OCI-LY1 (cell line): ENCODE measurements at regions not wholly inside any gene's neighbourhood (a gene's known extent, or its start where the extent isn't known, plus 50 kb on each side); places are given as distances from the start of the nearest gene placed in this dataset.

ENCODE experiments used
- H2AFZ ChIP-seq: fragments of 200-600 bp; sonication (generic), shearing (Covaris generic); 2 replicates; pipeline ENCODE4 v1.6.0; 2014; ENCODE audit warnings: antibody characterized with exemption, mild to moderate bottlenecking, low read length
- H3F3A ChIP-seq: fragments of 200-600 bp; sonication (generic), shearing (Covaris generic); 2 replicates; pipeline ENCODE4 v1.6.0; 2014; ENCODE audit warnings: mild to moderate bottlenecking, antibody characterized with exemption, low read length, moderate library complexity; ENCODE audit not compliant: insufficient read depth
- H3K27ac ChIP-seq: fragments of 200-600 bp; sonication (generic); 2 replicates; pipeline ENCODE4 v1.5.1; 2014; ENCODE audit warnings: low read length, mixed run types, mild to moderate bottlenecking, low read depth; ENCODE audit not compliant: poor library complexity, severe bottlenecking
- H3K27me3 ChIP-seq: fragments of 200-600 bp; sonication (generic); 2 replicates; pipeline ENCODE4 v1.6.0; 2014; ENCODE audit warnings: antibody characterized with exemption, mild to moderate bottlenecking, low read length, moderate library complexity; ENCODE audit not compliant: insufficient read depth
- H3K36me3 ChIP-seq: fragments of 200-600 bp; sonication (generic); 2 replicates; pipeline ENCODE4 v1.6.1; 2014; ENCODE audit warnings: mild to moderate bottlenecking, antibody characterized with exemption, low read length, moderate library complexity, mixed read lengths; ENCODE audit not compliant: insufficient read depth
- H3K4me1 ChIP-seq: fragments of 200-600 bp; sonication (generic); 2 replicates; pipeline ENCODE4 v1.5.1; 2014; ENCODE audit warnings: mild to moderate bottlenecking, low read length, moderate library complexity; ENCODE audit not compliant: insufficient read depth, severe bottlenecking
- H3K4me2 ChIP-seq: fragments of 200-600 bp; sonication (generic), shearing (Covaris generic); 2 replicates; pipeline ENCODE4 v1.6.1; 2014; ENCODE audit warnings: low read length
- H3K4me3 ChIP-seq: fragments of 200-600 bp; sonication (generic); 2 replicates; pipeline ENCODE4 v1.5.1; 2014; ENCODE audit warnings: low read length, low read depth, mild to moderate bottlenecking, mixed read lengths; ENCODE audit not compliant: poor library complexity, severe bottlenecking
- H3K79me2 ChIP-seq: fragments of 200-600 bp; shearing (Covaris generic); 2 replicates; pipeline ENCODE4 v1.6.1; 2016; ENCODE audit warnings: mixed run types, low read length, mixed read lengths; ENCODE audit not compliant: insufficient read depth
- H3K9ac ChIP-seq: fragments of 200-600 bp; sonication (generic), shearing (Covaris generic); 2 replicates; pipeline ENCODE4 v1.6.1; 2014; ENCODE audit warnings: mild to moderate bottlenecking, low read length, mixed read lengths
- H3K9me2 ChIP-seq: fragments of 200-600 bp; sonication (generic), shearing (Covaris generic); 2 replicates; pipeline ENCODE4 v1.6.1; 2014; ENCODE audit warnings: low read depth, mild to moderate bottlenecking, low read length, mixed read lengths
- H3K9me3 ChIP-seq: fragments of 200-600 bp; shearing (Covaris generic); 2 replicates; pipeline ENCODE4 v1.6.1; 2014; ENCODE audit warnings: low read length, mixed read lengths
- H4K20me1 ChIP-seq: fragments of 200-600 bp; sonication (generic), shearing (Covaris generic); 2 replicates; pipeline ENCODE4 v1.6.0; 2016; ENCODE audit warnings: mild to moderate bottlenecking, low read length; ENCODE audit not compliant: insufficient read depth
- EZH2 ChIP-seq: fragments of 200-600 bp; sonication (generic), shearing (Covaris generic); IDR thresholded peaks from 2 replicates; pipeline ENCODE4 v1.8.0; 2017; ENCODE audit warnings: borderline replicate concordance, mixed run types, mild to moderate bottlenecking, antibody characterized with exemption, low read length, moderate library complexity, mixed read lengths
- TF ChIP-seq, protein P1 (sequence below): fragments of 200-600 bp; sonication (generic), shearing (Covaris generic); IDR thresholded peaks from 2 replicates; pipeline ENCODE4 v1.5.1; 2017; ENCODE audit warnings: mild to moderate bottlenecking, antibody characterized with exemption, low read length, moderate library complexity, mixed read lengths

DNA sequence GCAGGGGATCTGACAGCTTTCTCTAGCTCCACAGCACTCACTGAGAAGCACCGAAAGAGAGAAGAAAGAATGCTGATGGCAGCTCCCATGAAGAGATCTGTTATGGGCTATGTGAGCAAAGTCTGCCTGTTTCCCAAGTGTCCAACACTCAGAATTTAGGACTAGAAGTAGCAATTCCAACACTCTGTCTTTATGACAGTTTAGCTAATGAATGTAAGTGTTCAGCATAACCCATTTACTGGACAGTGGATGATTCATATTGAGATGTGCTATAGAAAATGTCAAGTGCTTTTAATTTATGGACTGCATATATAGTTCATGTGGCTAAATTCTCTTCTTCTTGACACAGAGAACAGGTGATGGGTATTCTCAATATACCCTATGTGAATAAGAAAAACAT is 683.1 kb upstream of the ZNF608 start:
- Histone ChIP-seq H3K36me3 (no peaks in the 10 kb centered on the region), H3K27ac (no peak overlapping the region), H3F3A (no peaks in the 10 kb centered on the region), H3K9me2 (no peaks in the 10 kb centered on the region), H3K4me3 (no peak overlapping the region), H3K79me2 (no peaks in the 10 kb centered on the region), H4K20me1 (no peaks in the 10 kb centered on the region), H3K4me1 (no peaks in the 10 kb centered on the region), H3K9me3 (no peaks in the 10 kb centered on the region), H3K9ac (no peak overlapping the region), H3K4me2 (no peak overlapping the region), H2AFZ (no peak overlapping the region), H3K27me3 (no peaks in the 10 kb centered on the region)
- TF ChIP-seq, protein P1, sequence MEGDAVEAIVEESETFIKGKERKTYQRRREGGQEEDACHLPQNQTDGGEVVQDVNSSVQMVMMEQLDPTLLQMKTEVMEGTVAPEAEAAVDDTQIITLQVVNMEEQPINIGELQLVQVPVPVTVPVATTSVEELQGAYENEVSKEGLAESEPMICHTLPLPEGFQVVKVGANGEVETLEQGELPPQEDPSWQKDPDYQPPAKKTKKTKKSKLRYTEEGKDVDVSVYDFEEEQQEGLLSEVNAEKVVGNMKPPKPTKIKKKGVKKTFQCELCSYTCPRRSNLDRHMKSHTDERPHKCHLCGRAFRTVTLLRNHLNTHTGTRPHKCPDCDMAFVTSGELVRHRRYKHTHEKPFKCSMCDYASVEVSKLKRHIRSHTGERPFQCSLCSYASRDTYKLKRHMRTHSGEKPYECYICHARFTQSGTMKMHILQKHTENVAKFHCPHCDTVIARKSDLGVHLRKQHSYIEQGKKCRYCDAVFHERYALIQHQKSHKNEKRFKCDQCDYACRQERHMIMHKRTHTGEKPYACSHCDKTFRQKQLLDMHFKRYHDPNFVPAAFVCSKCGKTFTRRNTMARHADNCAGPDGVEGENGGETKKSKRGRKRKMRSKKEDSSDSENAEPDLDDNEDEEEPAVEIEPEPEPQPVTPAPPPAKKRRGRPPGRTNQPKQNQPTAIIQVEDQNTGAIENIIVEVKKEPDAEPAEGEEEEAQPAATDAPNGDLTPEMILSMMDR: no peak
- TF ChIP-seq EZH2: no peak

DNA sequence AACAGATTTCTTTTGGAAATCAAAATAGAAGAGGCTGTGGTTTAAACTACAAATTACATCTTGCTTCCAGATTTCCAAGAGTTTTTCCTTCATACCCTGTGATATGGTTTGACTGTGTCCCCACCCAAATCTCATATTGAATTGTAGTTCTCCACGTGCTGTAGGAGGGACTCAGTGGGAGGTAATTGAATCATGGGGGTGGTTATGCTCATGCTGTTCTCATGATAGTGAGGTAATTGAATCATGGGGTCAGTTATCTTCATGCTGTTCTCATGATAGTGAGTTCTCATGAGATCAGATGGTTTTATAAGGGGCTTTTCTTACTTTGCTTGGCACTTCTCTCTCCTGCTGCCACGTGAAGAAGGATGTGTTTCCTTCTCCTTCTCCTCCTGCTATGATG is 687.0 kb upstream of the ZNF608 start:
- H3K4me2 ChIP-seq: no peak overlapping the region
- no peaks in the 10 kb centered on the region for H3K9me2 ChIP-seq
- H3K9ac ChIP-seq: no peak overlapping the region
- no peaks in the 10 kb centered on the region for H3K36me3 ChIP-seq
- no peaks in the 10 kb centered on the region for H3K4me1 ChIP-seq
- no peaks in the 10 kb centered on the region for H3F3A ChIP-seq
- no peaks in the 10 kb centered on the region for H3K27me3 ChIP-seq
- H4K20me1 ChIP-seq: no peaks in the 10 kb centered on the region
- no peak overlapping the region for H3K4me3 ChIP-seq
- H3K27ac ChIP-seq: no peak overlapping the region
- no peak overlapping the region for H2AFZ ChIP-seq
- TF ChIP-seq, protein P1: no peak
- no peak for TF ChIP-seq EZH2
- H3K79me2 ChIP-seq: no peaks in the 10 kb centered on the region
- H3K9me3 ChIP-seq: no peaks in the 10 kb centered on the region

DNA sequence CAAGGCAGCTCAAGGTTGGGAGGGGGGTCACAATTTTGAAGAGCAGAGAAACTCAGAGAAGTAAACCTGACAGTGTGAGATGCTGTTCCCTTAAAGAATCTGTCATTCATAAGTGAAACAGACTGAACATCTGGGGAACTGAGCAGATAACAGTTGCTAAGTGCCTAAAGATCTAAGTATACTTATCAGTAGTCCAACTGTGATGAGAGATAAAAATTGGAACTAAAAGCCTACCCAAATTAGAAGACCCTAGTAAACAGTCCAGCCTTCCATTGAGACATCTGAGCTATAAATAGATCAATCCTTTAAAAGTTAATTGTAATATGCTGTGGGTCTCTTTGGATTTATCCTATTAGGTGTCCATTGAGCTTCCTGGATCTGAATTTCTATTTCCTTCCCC is 692.8 kb upstream of the ZNF608 start:
- no peaks in the 10 kb centered on the region for H3F3A ChIP-seq
- H3K27me3 ChIP-seq: no peaks in the 10 kb centered on the region
- no peak for TF ChIP-seq EZH2
- TF ChIP-seq, protein P1: no peak
- H3K27ac ChIP-seq: no peak overlapping the region
- H3K4me2 ChIP-seq: no peak overlapping the region
- H3K4me1 ChIP-seq: no peaks in the 10 kb centered on the region
- H3K9me2 ChIP-seq: no peaks in the 10 kb centered on the region
- no peaks in the 10 kb centered on the region for H4K20me1 ChIP-seq
- H2AFZ ChIP-seq: no peak overlapping the region
- H3K4me3 ChIP-seq: no peak overlapping the region
- H3K36me3 ChIP-seq: no peaks in the 10 kb centered on the region
- 0 out of 2 replicates have a peak, but pooled peaks cover under 1% of the 10 kb centered on the region for H3K9me3 ChIP-seq
- H3K79me2 ChIP-seq: no peaks in the 10 kb centered on the region
- no peak overlapping the region for H3K9ac ChIP-seq
